SKM-1 treated with dmso at 0.1 percent for 144 hours (cell line): ENCODE measurements at regions not wholly inside any gene's neighbourhood (a gene's known extent, or its start where the extent isn't known, plus 50 kb on each side); places are given as distances from the start of the nearest gene placed in this dataset.
"Not testable (repeated sequence)": the region's sequence is repeated elsewhere in the genome, so short reads cannot be mapped to it uniquely, and the experiment has no call there.

Experiments
- DNase-seq: peaks from one replicate; lab custom pipeline; 2025; ENCODE audit not compliant: unreplicated experiment; lab: John Stamatoyannopoulos, UW

- DNase-seq: no peak
These were observed 293.7 kb downstream of the SUCLA2 start for GRCh38 chr13:47707414-47707813.

GRCh38 chr13:47705185-47705584 lies 295.9 kb downstream of the SUCLA2 start:
- DNase-seq: no peak

- DNase-seq: no peak
These were observed 304.4 kb downstream of the SUCLA2 start for GRCh38 chr13:47696674-47697073.

- DNase-seq: no peak
These were observed 313.5 kb downstream of the SUCLA2 start for GRCh38 chr13:47687577-47687976.

- not testable (repeated sequence) for DNase-seq
These were observed 315.9 kb downstream of the SUCLA2 start for GRCh38 chr13:47685156-47685555.

GRCh38 chr13:47680748-47681147 lies 320.3 kb downstream of the SUCLA2 start:
- no peak for DNase-seq

- DNase-seq: no peak
These were observed 321.7 kb downstream of the SUCLA2 start for GRCh38 chr13:47679401-47679800.

- DNase-seq: no peak
These were observed 322.7 kb downstream of the SUCLA2 start for GRCh38 chr13:47678201-47678968.

GRCh38 chr13:47675871-47676270 lies 325.2 kb downstream of the SUCLA2 start:
- no peak for DNase-seq

- peak; percentile 24 for DNase-seq
These were observed 327.8 kb downstream of the SUCLA2 start for GRCh38 chr13:47673009-47673850.

- DNase-seq: no peak
These were observed 328.6 kb downstream of the SUCLA2 start for GRCh38 chr13:47672245-47673008.

GRCh38 chr13:47671776-47672175 lies 329.3 kb downstream of the SUCLA2 start:
- no peak for DNase-seq

- no peak for DNase-seq
These were observed 336.0 kb downstream of the SUCLA2 start for GRCh38 chr13:47665043-47665442.

GRCh38 chr13:47661076-47661475 lies 340.0 kb downstream of the SUCLA2 start:
- no peak for DNase-seq

- no peak for DNase-seq
These were observed 344.4 kb downstream of the SUCLA2 start for GRCh38 chr13:47656651-47657050.

- DNase-seq: no peak
These were observed 350.9 kb downstream of the SUCLA2 start for GRCh38 chr13:47650209-47650608.

- no peak for DNase-seq
These were observed 354.1 kb downstream of the SUCLA2 start for GRCh38 chr13:47647001-47647400.

GRCh38 chr13:47646298-47646697 lies 354.8 kb downstream of the SUCLA2 start:
- DNase-seq: no peak

- DNase-seq: no peak
These were observed 361.2 kb downstream of the SUCLA2 start for GRCh38 chr13:47639738-47640447.

GRCh38 chr13:47638627-47639026 lies 362.4 kb downstream of the SUCLA2 start:
- DNase-seq: no peak

- DNase-seq: no peak
These were observed 368.8 kb downstream of the SUCLA2 start for GRCh38 chr13:47632311-47632710.
